DLD1 (cell line): ENCODE measurements at regions not wholly inside any gene's neighbourhood (a gene's known extent, or its start where the extent isn't known, plus 50 kb on each side); places are given as distances from the start of the nearest gene placed in this dataset.

Source experiments
- in situ Hi-C: cut with HindIII; loops from 2 replicates; pipeline ENCODE4 v1.10.0; 2017; ENCODE audit warnings: low sequenced_read_pairs

- in situ Hi-C loops, result loop anchor here (10.0 kb wide), 1 partner anchor 338 kb away; no protein-coding TSS in a partner anchor
These were observed 165.1 kb upstream of the NABP1 start for GRCh38 chr2:191512874-191513273.

- in situ Hi-C loops, result loop anchor here (10.0 kb wide), 1 partner anchor 340 kb away; no protein-coding TSS in a partner anchor
These were observed 163.3 kb upstream of the NABP1 start for GRCh38 chr2:191514613-191515012.

- in situ Hi-C loops, result loop anchor here (10.0 kb wide), 1 partner anchor 341 kb away; no protein-coding TSS in a partner anchor
These were observed 162.4 kb upstream of the NABP1 start for GRCh38 chr2:191515551-191515950.

GRCh38 chr2:191516260-191516659, 161.7 kb upstream of the NABP1 start:
- in situ Hi-C loops, result loop anchor here (10.0 kb wide), 1 partner anchor 341 kb away; no protein-coding TSS in a partner anchor

- in situ Hi-C loops, result no loop called here
These were observed 156.2 kb upstream of the NABP1 start for GRCh38 chr2:191521608-191522208.

- in situ Hi-C loops, result no loop called here
These were observed 155.3 kb upstream of the NABP1 start for GRCh38 chr2:191522478-191523120.

- in situ Hi-C loops, result no loop called here
These were observed 151.8 kb upstream of the NABP1 start for GRCh38 chr2:191526091-191526490.

- in situ Hi-C loops, result no loop called here
These were observed 151.4 kb upstream of the NABP1 start for GRCh38 chr2:191526536-191526935.

- in situ Hi-C loops, result no loop called here
These were observed 150.9 kb upstream of the NABP1 start for GRCh38 chr2:191526953-191527556.

GRCh38 chr2:191530618-191531017, 147.3 kb upstream of the NABP1 start:
- in situ Hi-C loops, result no loop called here

- in situ Hi-C loops, result no loop called here
These were observed 144.2 kb upstream of the NABP1 start for GRCh38 chr2:191533693-191534180.

GRCh38 chr2:191537921-191538320, 140.0 kb upstream of the NABP1 start:
- in situ Hi-C loops, result no loop called here

- in situ Hi-C loops, result no loop called here
These were observed 139.5 kb upstream of the NABP1 start for GRCh38 chr2:191538334-191538903.

GRCh38 chr2:191539068-191539467, 138.9 kb upstream of the NABP1 start:
- in situ Hi-C loops, result no loop called here

GRCh38 chr2:191540681-191541080, 137.3 kb upstream of the NABP1 start:
- in situ Hi-C loops, result no loop called here

GRCh38 chr2:191543708-191544107, 134.2 kb upstream of the NABP1 start:
- in situ Hi-C loops, result no loop called here

GRCh38 chr2:191544461-191545062, 133.4 kb upstream of the NABP1 start:
- in situ Hi-C loops, result no loop called here

GRCh38 chr2:191545361-191545760, 132.6 kb upstream of the NABP1 start:
- in situ Hi-C loops, result no loop called here

- in situ Hi-C loops, result loop anchor here (25.0 kb wide), 1 partner anchor 260 kb away; no protein-coding TSS in a partner anchor
These were observed 125.9 kb upstream of the NABP1 start for GRCh38 chr2:191552066-191552465.

- in situ Hi-C loops, result loop anchor here (25.0 kb wide), 1 partner anchor 258 kb away; no protein-coding TSS in a partner anchor
These were observed 123.7 kb upstream of the NABP1 start for GRCh38 chr2:191554240-191554639.
